Caco-2 (cell line): ENCODE measurements at regions not wholly inside any gene's neighbourhood (a gene's known extent, or its start where the extent isn't known, plus 50 kb on each side); places are given as distances from the start of the nearest gene placed in this dataset.

Experiments
- BruUV-seq: library from RNA; stranded (reverse); fragments of 400-500 nt; replicated peaks from 2 replicates; lab custom pipeline; 2021; lab: Mats Ljungman, UMichigan
- CTCF ChIA-PET: fragments of 300-600 bp; sonication (Branson Sonifier 250); formaldehyde crosslinking; loops from one replicate; lab custom pipeline; 2022; ENCODE audit warnings: antibody characterized with exemption; lab: Charles Lee
- POLR2A ChIA-PET: fragments of 300-600 bp; sonication (Branson Sonifier 250); formaldehyde crosslinking; loops from one replicate; lab custom pipeline; 2022; ENCODE audit warnings: antibody characterized with exemption; lab: Charles Lee
- DNase-seq, 2 experiments: peaks; one replicate each; pipeline versions ENCODE4 v3.0.0 to v3.0.0-alpha.2; 2020 to 2022
- H3K27me3 ChIP-seq: replicated peaks from 2 replicates; pipeline ENCODE4 v1.6.0; 2011; ENCODE audit warnings: low read length; ENCODE audit not compliant: control insufficient read depth, insufficient read depth
- H3K36me3 ChIP-seq: 2 replicates; pipeline ENCODE4 v1.5.1; 2011; ENCODE audit warnings: low read length; ENCODE audit not compliant: control insufficient read depth, insufficient read depth
- H3K4me1 ChIP-seq: fragments of 250-450 bp; sonication (Bioruptor Pico); 2 replicates; pipeline ENCODE4 v1.5.1; 2020; ENCODE audit warnings: mild to moderate bottlenecking
- H3K4me3 ChIP-seq: 2 replicates; pipeline ENCODE4 v1.5.1; 2011; ENCODE audit warnings: low read depth, mild to moderate bottlenecking, control low read depth, low read length
- H3K9me3 ChIP-seq: fragments of 250-450 bp; sonication (Bioruptor Pico); 2 replicates; pipeline ENCODE4 v1.5.1; 2020; ENCODE audit warnings: mild to moderate bottlenecking, moderate library complexity
- H3K27ac Mint-ChIP-seq: one replicate; pipeline ENCODE4 v1.8.0; 2022; ENCODE audit warnings: mixed read lengths; ENCODE audit not compliant: unreplicated experiment
- H3K27me3 Mint-ChIP-seq: one replicate; pipeline ENCODE4 v1.8.0; 2022; ENCODE audit warnings: mixed read lengths; ENCODE audit not compliant: insufficient read depth, unreplicated experiment
- H3K36me3 Mint-ChIP-seq: one replicate; pipeline ENCODE4 v1.8.0; 2022; ENCODE audit warnings: mild to moderate bottlenecking, mixed read lengths; ENCODE audit not compliant: insufficient read depth, unreplicated experiment
- H3K4me1 Mint-ChIP-seq: one replicate; pipeline ENCODE4 v1.8.0; 2022; ENCODE audit warnings: low read depth, mixed read lengths; ENCODE audit not compliant: unreplicated experiment
- H3K4me3 Mint-ChIP-seq: one replicate; pipeline ENCODE4 v1.8.0; 2022; ENCODE audit warnings: mild to moderate bottlenecking, moderate library complexity, mixed read lengths; ENCODE audit not compliant: unreplicated experiment
- H3K9me3 Mint-ChIP-seq: one replicate; pipeline ENCODE4 v1.8.0; 2022; ENCODE audit warnings: mixed read lengths; ENCODE audit not compliant: unreplicated experiment
- CTCF ChIP-seq, 2 experiments: fragments of 200-600 bp in 1 of 2; IDR thresholded peaks; 1 replicate in 1 of 2; 2 replicates in 1 of 2; pipeline versions ENCODE4 v1.5.1 to v1.8.0; 2011 to 2022; ENCODE audit warnings: antibody characterized with exemption in 1 of 2, control low read depth in 1 of 2, inconsistent platforms in 1 of 2, low read depth in 1 of 2, low read length in 1 of 2, mild to moderate bottlenecking in 1 of 2, moderate library complexity in 1 of 2; ENCODE audit not compliant: insufficient read depth in 1 of 2, severe bottlenecking in 1 of 2, unreplicated experiment in 1 of 2
- intact Hi-C: fragments of 100-400 bp; cut with micrococcal nuclease; formaldehyde crosslinking; loops from one replicate; pipeline ENCODE4 v1.10.0; 2022; ENCODE audit not compliant: unreplicated experiment

GRCh38 chr9:19885608-19886007, 96.8 kb upstream of the SLC24A2 start:
- no peak for TF ChIP-seq CTCF (IDR thresholded peaks at IDR 0.05; ENCODE audit: insufficient read depth in 1 of 2, low read depth in 1 of 2, low read length in 1 of 2, severe bottlenecking in 1 of 2, unreplicated experiment in 1 of 2)
- ChIA-PET CTCF (no interaction called here), POLR2A (no interaction called here)
- Mint-ChIP-seq H3K9me3 (peaks cover 3% of the 10 kb centered on the region), H3K4me3 (no peak overlapping the region), H3K36me3 (no peaks in the 10 kb centered on the region), H3K4me1 (peaks cover 2% of the 10 kb centered on the region), H3K27ac (no peak overlapping the region), H3K27me3 (no peaks in the 10 kb centered on the region)
- Histone ChIP-seq H3K9me3 (no peaks in the 10 kb centered on the region), H3K4me1 (no peaks in the 10 kb centered on the region), H3K27me3 (no peaks in the 10 kb centered on the region), H3K36me3 (no peaks in the 10 kb centered on the region), H3K4me3 (no peak overlapping the region)
- intact Hi-C loops: no loop called here
- DNase-seq: no peak
- BruUV-seq: no TSS peak

- DNase-seq: no peak
- Mint-ChIP-seq H3K4me3 (no peak overlapping the region), H3K27ac (no peak overlapping the region), H3K27me3 (no peaks in the 10 kb centered on the region), H3K9me3 (peaks cover 9% of the 10 kb centered on the region), H3K36me3 (no peaks in the 10 kb centered on the region), H3K4me1 (peaks cover 6% of the 10 kb centered on the region)
- H3K4me1 ChIP-seq: no peaks in the 10 kb centered on the region
- H3K27me3 ChIP-seq: no peaks in the 10 kb centered on the region
- intact Hi-C loops: no loop called here
- no peak for TF ChIP-seq CTCF (IDR thresholded peaks at IDR 0.05; ENCODE audit: insufficient read depth in 1 of 2, low read depth in 1 of 2, low read length in 1 of 2, severe bottlenecking in 1 of 2, unreplicated experiment in 1 of 2)
- no TSS peak for BruUV-seq
- ChIA-PET CTCF (no interaction called here), POLR2A (no interaction called here)
- H3K9me3 ChIP-seq: no peaks in the 10 kb centered on the region
- no peaks in the 10 kb centered on the region for H3K36me3 ChIP-seq
- H3K4me3 ChIP-seq: no peak overlapping the region
Observed at GRCh38 chr9:19879062-19879461, 90.2 kb upstream of the SLC24A2 start.

- Mint-ChIP-seq H3K27ac (no peak overlapping the region), H3K27me3 (peaks cover 7% of the 10 kb centered on the region), H3K9me3 (peaks cover 9% of the 10 kb centered on the region), H3K36me3 (no peaks in the 10 kb centered on the region), H3K4me3 (no peak overlapping the region), H3K4me1 (peaks cover 6% of the 10 kb centered on the region)
- H3K4me1 ChIP-seq: no peaks in the 10 kb centered on the region
- intact Hi-C loops: no loop called here
- no peak for DNase-seq
- H3K27me3 ChIP-seq: no peaks in the 10 kb centered on the region
- no peaks in the 10 kb centered on the region for H3K9me3 ChIP-seq
- POLR2A ChIA-PET: no interaction called here
- no TSS peak for BruUV-seq
- CTCF ChIA-PET: no interaction called here
- no peak overlapping the region for H3K4me3 ChIP-seq
- no peak for TF ChIP-seq CTCF (IDR thresholded peaks at IDR 0.05; ENCODE audit: insufficient read depth in 1 of 2, low read depth in 1 of 2, low read length in 1 of 2, severe bottlenecking in 1 of 2, unreplicated experiment in 1 of 2)
- no peaks in the 10 kb centered on the region for H3K36me3 ChIP-seq
Observed at GRCh38 chr9:19876569-19877316, 87.9 kb upstream of the SLC24A2 start.
